Right lobe of liver (tissue), 4 donors: ENCODE measurements at regions not wholly inside any gene's neighbourhood (a gene's known extent, or its start where the extent isn't known, plus 50 kb on each side); places are given as distances from the start of the nearest gene placed in this dataset.

Experiments used
- CTCF ChIP-seq, 4 donors: fragments of 200-600 bp in 3 of 4; fragments of 450-650 bp in 1 of 4; IDR thresholded peaks; one replicate each; pipeline versions ENCODE4 v1.5.1 to v1.8.0; 2016 to 2022; ENCODE audit warnings: antibody characterized with exemption in 4 of 4, mild to moderate bottlenecking in 2 of 4
- POLR2A ChIP-seq: fragments of 450-650 bp; IDR thresholded peaks from one replicate; pipeline ENCODE4 v1.6.1; 2017; ENCODE audit warnings: antibody characterized with exemption, mild to moderate bottlenecking
- donor health status: DM: no; HTN: no; CAD: no.
- donor health status: DM: no; HTN: no; CAD: no.
- donor health status: DM: no; HTN: yes; CAD: no.

GRCh38 chr4:27407616-27408015 lies 547.0 kb downstream of the STIM2 start:
- no peak for TF ChIP-seq POLR2A
- TF ChIP-seq CTCF (IDR thresholded peaks at IDR 0.05), result no peak
